DOHH2 (cell line): ENCODE measurements at regions not wholly inside any gene's neighbourhood (a gene's known extent, or its start where the extent isn't known, plus 50 kb on each side); places are given as distances from the start of the nearest gene placed in this dataset.

ENCODE experiments used
- H3F3A ChIP-seq: fragments of 200-600 bp; sonication (generic), shearing (Covaris generic); 2 replicates; pipeline ENCODE4 v1.6.0; 2016; ENCODE audit warnings: antibody characterized with exemption, mild to moderate bottlenecking; ENCODE audit not compliant: control insufficient read depth, insufficient read depth
- H3K27ac ChIP-seq: fragments of 200-600 bp; sonication (generic); 2 replicates; pipeline ENCODE4 v1.5.1; 2014; ENCODE audit warnings: low read depth, mild to moderate bottlenecking, low read length, moderate library complexity
- H3K27me3 ChIP-seq: fragments of 200-600 bp; sonication (generic); 2 replicates; pipeline ENCODE4 v1.6.1; 2014; ENCODE audit warnings: mild to moderate bottlenecking, low read length, mixed read lengths; ENCODE audit not compliant: control insufficient read depth
- H3K36me3 ChIP-seq: fragments of 200-600 bp; sonication (generic); 2 replicates; pipeline ENCODE4 v1.6.1; 2014; ENCODE audit warnings: mild to moderate bottlenecking, low read length, moderate library complexity, mixed read lengths; ENCODE audit not compliant: control insufficient read depth
- H3K4me1 ChIP-seq: fragments of 200-600 bp; sonication (generic); 2 replicates; pipeline ENCODE4 v1.6.1; 2014; ENCODE audit warnings: mild to moderate bottlenecking, low read length, mixed read lengths; ENCODE audit not compliant: control insufficient read depth
- H3K4me2 ChIP-seq: fragments of 200-600 bp; sonication (generic); 2 replicates; pipeline ENCODE4 v1.6.0; 2014; ENCODE audit warnings: mild to moderate bottlenecking, low read length, moderate library complexity
- H3K4me3 ChIP-seq: fragments of 200-600 bp; sonication (generic); 2 replicates; pipeline ENCODE4 v1.5.1; 2014; ENCODE audit warnings: mild to moderate bottlenecking, low read length, mixed read lengths
- H3K79me2 ChIP-seq: fragments of 200-600 bp; sonication (generic); 2 replicates; pipeline ENCODE4 v1.6.1; 2014; ENCODE audit warnings: mild to moderate bottlenecking, low read length, mixed read lengths; ENCODE audit not compliant: control insufficient read depth
- H3K9me2 ChIP-seq: fragments of 200-600 bp; sonication (generic); replicated peaks from 2 replicates; pipeline ENCODE4 v1.6.1; 2014; ENCODE audit warnings: mild to moderate bottlenecking, low read length, mixed read lengths; ENCODE audit not compliant: control insufficient read depth
- H3K9me3 ChIP-seq: fragments of 200-600 bp; sonication (generic); 2 replicates; pipeline ENCODE4 v1.6.1; 2014; ENCODE audit warnings: antibody characterized with exemption, low read length, mixed read lengths; ENCODE audit not compliant: control insufficient read depth, insufficient read depth
- H4K20me1 ChIP-seq: fragments of 200-600 bp; sonication (generic); 2 replicates; pipeline ENCODE4 v1.6.0; 2014; ENCODE audit warnings: low read depth, mild to moderate bottlenecking, antibody characterized with exemption, low read length, moderate library complexity; ENCODE audit not compliant: control insufficient read depth, insufficient read depth
- CTCF ChIP-seq: fragments of 200-600 bp; sonication (generic); IDR thresholded peaks from one replicate; pipeline ENCODE4 v1.5.1; 2014; ENCODE audit warnings: antibody characterized with exemption, mild to moderate bottlenecking, low read depth, low read length; ENCODE audit not compliant: poor library complexity, severe bottlenecking
- EZH2phosphoT487 ChIP-seq: fragments of 200-600 bp; sonication (generic); IDR thresholded peaks from 2 replicates; pipeline ENCODE4 v1.6.1; 2017; ENCODE audit warnings: borderline replicate concordance, mild to moderate bottlenecking, antibody characterized with exemption, low read length, moderate library complexity, mixed read lengths

GRCh38 chrX:46044486-46044885 lies 500.7 kb downstream of the ZNF674 start:
- H3K4me2 ChIP-seq, result no peak overlapping the region
- H3K27me3 ChIP-seq, result no peaks in the 10 kb centered on the region
- no peak overlapping the region for H3K4me3 ChIP-seq
- H4K20me1 ChIP-seq, result no peaks in the 10 kb centered on the region
- no peaks in the 10 kb centered on the region for H3K9me3 ChIP-seq
- no peaks in the 10 kb centered on the region for H3K9me2 ChIP-seq
- no peaks in the 10 kb centered on the region for H3K36me3 ChIP-seq
- no peaks in the 10 kb centered on the region for H3K79me2 ChIP-seq
- no peaks in the 10 kb centered on the region for H3F3A ChIP-seq
- no peak overlapping the region for H3K27ac ChIP-seq
- TF ChIP-seq CTCF (no peak), EZH2phosphoT487 (no peak)
- no peaks in the 10 kb centered on the region for H3K4me1 ChIP-seq

GRCh38 chrX:46040001-46040400 lies 505.2 kb downstream of the ZNF674 start:
- TF ChIP-seq CTCF (no peak), EZH2phosphoT487 (no peak)
- no peaks in the 10 kb centered on the region for H3K79me2 ChIP-seq
- no peaks in the 10 kb centered on the region for H3K27me3 ChIP-seq
- no peaks in the 10 kb centered on the region for H3F3A ChIP-seq
- H3K4me1 ChIP-seq, result no peaks in the 10 kb centered on the region
- no peak overlapping the region for H3K27ac ChIP-seq
- H3K9me3 ChIP-seq, result no peaks in the 10 kb centered on the region
- H3K4me2 ChIP-seq, result no peak overlapping the region
- no peak overlapping the region for H3K4me3 ChIP-seq
- H3K36me3 ChIP-seq, result no peaks in the 10 kb centered on the region
- no peaks in the 10 kb centered on the region for H4K20me1 ChIP-seq
- H3K9me2 ChIP-seq, result no peaks in the 10 kb centered on the region

GRCh38 chrX:46039526-46039925 lies 505.7 kb downstream of the ZNF674 start:
- no peaks in the 10 kb centered on the region for H3K9me2 ChIP-seq
- H3K9me3 ChIP-seq, result no peaks in the 10 kb centered on the region
- H3K4me3 ChIP-seq, result no peak overlapping the region
- H4K20me1 ChIP-seq, result no peaks in the 10 kb centered on the region
- H3K4me2 ChIP-seq, result no peak overlapping the region
- H3K79me2 ChIP-seq, result no peaks in the 10 kb centered on the region
- no peaks in the 10 kb centered on the region for H3K27me3 ChIP-seq
- no peaks in the 10 kb centered on the region for H3K36me3 ChIP-seq
- TF ChIP-seq CTCF (no peak), EZH2phosphoT487 (no peak)
- H3F3A ChIP-seq, result no peaks in the 10 kb centered on the region
- H3K4me1 ChIP-seq, result no peaks in the 10 kb centered on the region
- H3K27ac ChIP-seq, result no peak overlapping the region

GRCh38 chrX:46036508-46036907 lies 508.7 kb downstream of the ZNF674 start:
- no peaks in the 10 kb centered on the region for H3K9me2 ChIP-seq
- H3K79me2 ChIP-seq, result no peaks in the 10 kb centered on the region
- no peaks in the 10 kb centered on the region for H3K4me1 ChIP-seq
- H3K36me3 ChIP-seq, result no peaks in the 10 kb centered on the region
- H3K9me3 ChIP-seq, result no peaks in the 10 kb centered on the region
- TF ChIP-seq CTCF (no peak), EZH2phosphoT487 (no peak)
- H3K27me3 ChIP-seq, result no peaks in the 10 kb centered on the region
- H4K20me1 ChIP-seq, result no peaks in the 10 kb centered on the region
- no peaks in the 10 kb centered on the region for H3F3A ChIP-seq
- no peak overlapping the region for H3K27ac ChIP-seq
- H3K4me3 ChIP-seq, result no peak overlapping the region
- H3K4me2 ChIP-seq, result no peak overlapping the region
